ENCODE measurements at regions not wholly inside any gene's neighbourhood (a gene's known extent, or its start where the extent isn't known, plus 50 kb on each side); places are given as distances from the start of the nearest gene placed in this dataset.
"Not testable (repeated sequence)": the region's sequence is repeated elsewhere in the genome, so short reads cannot be mapped to it uniquely, and the experiment has no call there.

DNA sequence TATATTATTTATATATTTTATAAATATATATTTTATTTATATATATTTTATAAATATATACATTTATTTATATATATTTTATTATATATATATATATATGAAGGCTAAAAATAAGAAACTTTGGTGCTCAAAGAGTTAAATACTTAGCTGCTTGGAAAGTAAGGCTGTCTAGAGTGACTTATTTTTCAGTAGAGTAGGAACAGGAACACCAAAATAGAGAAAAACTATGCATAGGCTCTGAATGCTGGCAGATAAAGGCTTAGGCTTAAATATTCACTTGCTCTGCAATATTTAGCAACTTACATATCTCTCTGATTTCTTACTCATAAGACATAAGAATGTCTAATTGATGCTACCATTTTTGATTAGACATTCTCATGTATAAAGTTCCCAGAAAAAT is 991.2 kb downstream of the VRK1 start:
- TF ChIP-seq POLR2A (IDR thresholded peaks at IDR 0.05; ENCODE audit: low read length), result no peak
- TF ChIP-seq GATA1 (IDR thresholded peaks at IDR 0.05; ENCODE audit: low read depth, low read length), result no peak
- DNase-seq, result peak; percentile 19 to 33

DNA sequence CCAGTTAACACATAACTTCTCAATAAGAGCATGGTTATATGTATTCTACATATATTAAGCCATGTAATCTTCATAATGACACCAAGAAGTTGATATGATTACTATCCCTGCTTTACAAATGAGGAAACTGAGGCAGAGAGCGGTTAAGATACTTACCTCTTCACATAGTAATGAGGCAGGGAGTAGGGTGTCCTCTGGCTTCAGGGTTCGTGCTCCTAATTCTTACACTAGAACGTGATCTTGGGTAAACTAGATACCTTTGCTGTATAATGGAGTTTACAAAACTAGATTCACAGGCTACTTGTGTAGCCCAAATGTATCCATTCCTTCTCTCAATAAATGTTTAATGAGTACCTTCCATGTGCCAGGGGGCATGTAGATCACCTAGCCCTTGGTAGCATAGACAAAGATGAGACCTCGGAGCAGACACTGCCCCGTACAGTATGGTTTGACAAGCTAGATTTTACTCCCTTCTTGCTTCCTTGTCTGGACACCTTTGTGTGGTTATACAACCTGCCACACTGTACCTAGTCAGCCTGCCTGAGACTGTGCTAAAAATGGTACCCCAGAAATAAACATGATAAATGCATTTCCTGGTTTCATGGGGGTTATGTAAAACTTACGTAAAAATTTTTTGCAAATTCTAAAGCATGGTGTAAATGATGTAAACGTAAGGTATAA is 991.8 kb downstream of the VRK1 start:
- DNase-seq, result no peak
- TF ChIP-seq GATA1 (IDR thresholded peaks at IDR 0.05; ENCODE audit: low read depth, low read length), result no peak
- TF ChIP-seq POLR2A (IDR thresholded peaks at IDR 0.05; ENCODE audit: low read length), result no peak

DNA sequence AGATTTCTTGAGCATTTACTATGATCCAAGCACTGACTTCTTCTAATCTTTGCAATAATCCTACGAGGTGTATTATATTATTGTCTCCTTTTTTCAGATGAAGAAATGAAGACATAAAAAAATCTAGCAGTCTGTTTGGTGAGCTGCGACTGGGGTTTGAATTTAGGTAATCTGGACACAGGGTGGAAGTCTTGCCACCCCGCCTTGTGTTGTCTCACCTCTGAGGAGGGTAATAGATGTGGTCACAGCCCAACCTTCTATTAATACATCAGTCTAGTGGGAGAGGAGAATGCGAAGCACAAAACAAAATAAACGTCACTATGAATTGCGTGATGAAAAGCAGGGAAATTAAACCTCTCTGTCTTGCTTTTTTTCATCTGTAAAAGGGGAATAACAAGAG is 993.9 kb downstream of the VRK1 start:
- TF ChIP-seq GATA1 (IDR thresholded peaks at IDR 0.05; ENCODE audit: low read depth, low read length), result no peak
- no peak for TF ChIP-seq POLR2A (IDR thresholded peaks at IDR 0.05; ENCODE audit: low read length)
- DNase-seq, result no peak

DNA sequence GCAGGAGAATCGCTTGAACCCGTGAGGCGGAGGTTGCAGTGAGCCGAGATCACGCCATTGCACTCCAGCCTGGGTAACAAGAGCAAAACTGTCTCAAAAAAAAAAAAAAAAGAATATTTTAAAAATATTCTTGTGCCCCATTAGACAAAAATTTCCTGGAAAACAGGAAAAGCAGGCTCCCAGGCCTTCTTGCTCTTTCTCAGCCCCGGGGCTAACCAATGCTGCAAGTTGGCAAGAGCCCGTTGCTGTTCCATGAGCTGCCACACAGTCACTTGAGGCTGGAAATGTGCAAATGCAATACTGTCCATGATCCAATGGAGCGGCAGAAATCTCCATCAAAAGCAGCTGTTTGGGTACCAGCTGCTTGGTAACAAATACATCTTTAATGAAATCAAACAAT is 994.7 kb downstream of the VRK1 start:
- no peak for DNase-seq
- TF ChIP-seq POLR2A (IDR thresholded peaks at IDR 0.05; ENCODE audit: low read length) (no peak), GATA1 (IDR thresholded peaks at IDR 0.05; ENCODE audit: low read depth, low read length) (no peak)

DNA sequence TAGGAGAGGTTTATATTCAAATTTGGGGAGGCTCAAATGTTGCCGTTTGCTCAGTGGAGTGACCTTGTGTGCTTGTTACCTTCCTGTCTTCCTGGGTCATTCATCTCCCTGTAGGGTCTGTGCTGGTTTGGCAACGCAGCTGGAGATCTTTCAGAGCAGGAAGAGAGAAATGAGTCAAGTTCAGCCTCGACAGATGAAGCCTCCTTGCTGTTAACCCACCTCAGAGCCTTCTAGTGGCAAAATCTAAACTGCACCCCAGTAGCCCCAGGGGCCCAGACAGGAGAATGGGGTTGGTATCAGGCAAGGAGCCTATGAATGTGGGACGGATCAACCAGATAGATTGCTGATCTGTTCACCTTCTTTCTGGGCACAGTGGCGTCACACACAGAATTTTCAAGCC is 999.3 kb downstream of the VRK1 start:
- TF ChIP-seq POLR2A (IDR thresholded peaks at IDR 0.05; ENCODE audit: low read length), result no peak
- no peak for DNase-seq

DNA sequence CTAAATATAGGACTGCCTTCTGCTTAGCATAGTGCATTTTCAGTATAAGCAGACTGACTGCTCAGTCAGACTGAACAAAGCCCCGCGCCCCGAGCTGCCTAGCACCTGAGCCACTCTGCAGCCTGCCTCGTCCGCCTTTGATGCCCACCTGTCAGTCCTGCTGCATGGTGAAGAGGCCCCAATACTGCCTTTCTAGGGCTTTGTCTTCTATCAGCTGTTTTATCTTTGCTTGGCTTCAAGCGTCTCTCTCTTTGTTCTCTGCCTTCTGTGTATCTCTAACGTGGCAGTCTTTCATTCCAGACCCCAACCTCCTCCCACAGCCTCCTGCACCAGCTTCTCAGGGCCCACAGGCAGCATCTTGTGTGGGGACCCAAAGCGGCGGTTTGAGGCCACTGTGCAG is 1001.0 kb downstream of the VRK1 start:
- TF ChIP-seq POLR2A (IDR thresholded peaks at IDR 0.05; ENCODE audit: low read length), result no peak
- TF ChIP-seq GATA1 (IDR thresholded peaks at IDR 0.05; ENCODE audit: low read depth, low read length), result no peak

DNA sequence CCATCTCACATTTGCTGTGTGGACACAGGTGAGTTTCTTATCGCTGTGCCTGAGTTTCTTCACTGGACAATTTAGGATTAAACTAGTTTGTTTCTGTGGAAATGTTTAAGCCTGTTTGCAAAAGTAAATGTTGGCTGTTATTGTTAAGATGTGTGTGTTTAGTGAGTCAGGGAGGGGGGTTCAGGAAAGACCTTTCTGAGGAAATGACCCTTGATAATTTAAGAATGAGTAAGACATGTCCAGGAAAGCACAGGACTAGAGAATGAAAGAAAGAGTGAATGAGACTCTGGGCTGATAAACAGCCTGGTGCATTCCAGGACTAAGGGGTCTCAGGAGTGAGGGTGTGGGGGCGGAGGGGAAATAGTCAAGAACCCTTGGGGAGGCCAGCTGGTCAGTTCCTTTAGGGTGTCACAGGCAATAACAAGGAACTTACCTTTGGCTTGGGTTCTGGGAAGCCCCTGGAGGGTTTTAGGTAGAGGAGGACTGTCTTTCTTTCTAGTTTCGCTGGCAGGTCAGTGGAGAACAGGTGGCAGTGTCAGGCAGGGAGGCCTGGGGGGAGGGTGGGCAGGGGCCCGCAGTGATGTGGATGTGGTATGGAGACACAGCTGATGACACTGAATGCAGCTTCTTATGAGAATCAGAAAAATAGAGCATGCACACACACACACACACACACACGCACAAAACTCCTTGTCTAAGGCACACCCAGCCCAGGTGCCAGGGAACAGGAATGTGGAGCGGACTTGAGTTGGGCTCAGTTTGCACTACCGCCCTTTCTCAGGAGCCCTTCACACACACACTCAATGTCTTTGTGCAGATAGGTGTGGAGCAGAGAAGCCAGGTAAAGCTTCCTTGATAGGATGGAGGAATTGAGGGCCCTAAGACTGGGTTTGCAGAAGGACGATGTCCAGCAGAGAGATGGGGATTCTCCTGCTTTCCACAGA is 1005.5 kb downstream of the VRK1 start:
- DNase-seq, result no peak

More for the DNA sequence above, 1001.0 kb downstream of the VRK1 start:
- no peak for DNase-seq

DNA sequence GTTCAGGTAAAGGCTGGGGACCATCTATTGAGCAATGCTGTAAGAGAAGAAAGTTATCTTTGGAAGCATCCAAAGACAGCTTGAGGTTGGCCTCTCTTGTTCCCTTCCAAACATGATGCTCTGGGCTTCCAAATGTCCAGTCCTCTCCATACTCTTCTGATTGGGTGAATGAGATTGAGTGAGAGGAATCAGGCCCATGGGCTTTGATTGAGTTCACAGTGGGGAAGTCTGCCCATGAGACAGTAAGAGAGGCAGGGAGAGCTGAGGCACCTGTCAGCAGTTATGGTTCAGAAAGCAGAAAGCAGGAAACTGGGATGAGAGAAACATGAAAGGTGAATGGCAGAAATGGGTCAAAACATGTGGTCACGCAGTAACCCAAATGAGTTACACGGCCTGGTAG is 1006.9 kb downstream of the VRK1 start:
- no peak for TF ChIP-seq POLR2A (IDR thresholded peaks at IDR 0.05; ENCODE audit: low read length)
- no peak for TF ChIP-seq GATA1 (IDR thresholded peaks at IDR 0.05; ENCODE audit: low read depth, low read length)
- DNase-seq, result no peak

More for the DNA sequence above, 1005.5 kb downstream of the VRK1 start:
- TF ChIP-seq POLR2A (IDR thresholded peaks at IDR 0.05; ENCODE audit: low read length) (no peak), GATA1 (IDR thresholded peaks at IDR 0.05; ENCODE audit: low read depth, low read length) (no peak)

DNA sequence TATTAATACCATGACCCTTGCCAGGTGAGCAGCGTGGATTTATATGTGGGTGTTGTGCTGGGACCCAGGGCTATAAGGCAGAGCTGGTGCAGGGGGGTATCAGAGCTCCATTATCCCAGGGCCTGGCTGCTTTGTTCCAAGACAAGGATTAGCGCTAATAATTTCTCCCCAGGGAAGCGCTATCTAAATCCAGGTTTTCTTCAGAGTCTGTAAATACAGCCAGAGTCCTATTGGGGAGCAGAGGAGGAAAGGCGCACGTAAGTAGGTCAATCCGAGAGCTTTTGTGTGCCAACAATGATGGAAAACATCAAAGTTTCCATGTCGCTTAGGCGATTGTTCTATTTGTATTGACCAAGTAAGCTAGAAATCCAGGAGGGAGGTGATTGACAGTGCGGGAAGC is 1009.7 kb downstream of the VRK1 start:
- DNase-seq, result no peak
- TF ChIP-seq POLR2A (IDR thresholded peaks at IDR 0.05; ENCODE audit: low read length) (no peak), GATA1 (IDR thresholded peaks at IDR 0.05; ENCODE audit: low read depth, low read length) (no peak)

DNA sequence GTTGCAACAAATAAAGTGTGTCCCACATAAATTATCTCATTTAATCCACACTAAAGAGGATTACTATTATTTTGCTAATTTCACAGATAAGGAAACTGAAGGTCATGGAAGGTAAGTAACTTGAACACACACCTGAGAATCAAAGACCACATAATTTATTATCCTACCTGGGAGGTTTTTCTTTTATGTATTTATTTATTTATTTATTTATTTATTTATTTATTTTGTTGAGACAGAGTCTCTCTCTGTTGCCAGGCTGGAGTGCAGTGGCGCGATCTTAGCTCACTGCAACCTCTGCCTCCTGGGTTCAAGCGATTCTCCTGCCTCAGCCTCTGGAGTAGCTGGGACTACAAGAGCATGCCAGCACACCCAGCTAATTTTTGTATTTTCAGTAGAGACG is 1011.4 kb downstream of the VRK1 start:
- DNase-seq, result not testable (repeated sequence)

DNA sequence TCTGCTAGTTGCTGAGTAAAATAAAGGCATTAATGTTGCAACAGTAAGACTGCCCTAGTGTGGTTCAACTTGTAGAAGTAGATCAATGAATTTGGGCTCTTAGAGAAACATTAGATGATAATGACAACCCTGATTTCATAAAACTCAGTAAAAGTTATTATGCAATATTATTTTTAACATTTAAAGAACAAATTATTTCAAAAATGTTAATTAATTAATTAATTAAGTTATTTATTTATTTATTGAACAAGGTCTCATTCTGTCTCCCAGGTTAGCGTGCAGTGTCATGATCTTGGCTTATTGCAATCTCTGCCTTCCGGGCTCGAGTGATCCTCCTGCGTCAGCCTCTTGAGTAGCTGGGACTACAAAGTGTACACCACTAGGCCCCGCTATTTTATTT is 1016.4 kb downstream of the VRK1 start:
- no peak for DNase-seq
- no peak for TF ChIP-seq POLR2A (IDR thresholded peaks at IDR 0.05; ENCODE audit: low read length)
- TF ChIP-seq GATA1 (IDR thresholded peaks at IDR 0.05; ENCODE audit: low read depth, low read length), result no peak

DNA sequence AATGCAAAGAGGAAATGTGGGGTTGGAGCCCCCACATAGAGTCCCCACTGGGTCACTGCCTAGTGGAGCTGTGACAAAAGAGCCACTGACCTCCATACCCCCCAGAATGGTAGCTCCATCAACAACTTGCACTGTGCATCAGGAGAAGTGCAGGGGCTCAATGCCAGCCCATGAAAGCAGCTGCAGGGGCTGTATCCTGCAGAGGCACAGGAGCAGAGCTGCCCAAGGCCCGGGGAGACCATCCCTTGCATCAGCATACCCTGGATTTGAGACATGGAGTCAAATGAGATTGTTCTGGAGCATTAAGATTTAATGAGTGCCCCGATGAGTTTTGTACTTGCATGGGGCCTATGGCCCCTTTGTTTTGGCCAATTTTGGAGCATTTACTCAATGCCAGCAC is 1023.6 kb downstream of the VRK1 start:
- no peak for DNase-seq
- TF ChIP-seq GATA1 (IDR thresholded peaks at IDR 0.05; ENCODE audit: low read depth, low read length) (no peak), POLR2A (IDR thresholded peaks at IDR 0.05; ENCODE audit: low read length) (no peak)

DNA sequence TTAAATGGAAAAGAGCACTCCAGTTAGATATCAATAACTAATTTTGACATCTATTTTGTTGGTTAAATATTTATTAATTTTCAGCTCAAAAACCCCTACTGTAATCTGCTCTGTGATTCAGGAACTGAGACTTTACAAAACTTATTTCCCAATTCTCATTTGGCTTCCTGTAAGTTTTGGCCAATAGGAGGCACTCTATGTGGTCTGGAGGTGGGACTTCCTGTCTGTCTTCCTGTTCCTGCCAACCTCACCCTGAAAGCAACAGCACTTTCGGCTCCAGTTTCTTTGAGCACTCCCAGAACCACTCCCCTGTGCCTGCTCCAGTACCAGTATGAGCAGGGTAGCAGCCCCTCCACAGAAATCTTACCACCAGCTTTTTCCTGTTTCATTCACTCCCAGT is 1027.0 kb downstream of the VRK1 start:
- no peak for DNase-seq
- TF ChIP-seq GATA1 (IDR thresholded peaks at IDR 0.05; ENCODE audit: low read depth, low read length) (no peak), POLR2A (IDR thresholded peaks at IDR 0.05; ENCODE audit: low read length) (no peak)

DNA sequence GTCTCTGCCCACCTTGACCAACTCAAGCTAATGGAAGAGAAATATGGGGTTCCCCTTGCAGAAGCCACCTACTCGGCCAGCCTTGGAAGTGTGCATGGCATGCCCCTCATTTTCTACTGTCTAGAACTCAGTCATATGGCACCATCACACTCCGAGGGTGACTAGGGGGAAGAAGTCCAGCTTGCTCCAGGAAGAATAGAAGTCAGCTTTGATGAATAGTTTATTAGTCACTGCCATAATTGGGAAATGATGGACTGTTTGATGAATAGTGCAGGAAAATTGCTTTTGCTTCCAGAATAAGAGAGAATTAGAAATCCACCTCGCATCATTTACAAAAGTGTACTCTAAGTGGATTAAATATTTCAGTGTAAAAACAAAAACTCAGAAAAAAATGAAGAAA is 1030.6 kb downstream of the VRK1 start:
- no peak for DNase-seq
- no peak for TF ChIP-seq GATA1 (IDR thresholded peaks at IDR 0.05; ENCODE audit: low read depth, low read length)
- no peak for TF ChIP-seq POLR2A (IDR thresholded peaks at IDR 0.05; ENCODE audit: low read length)

DNA sequence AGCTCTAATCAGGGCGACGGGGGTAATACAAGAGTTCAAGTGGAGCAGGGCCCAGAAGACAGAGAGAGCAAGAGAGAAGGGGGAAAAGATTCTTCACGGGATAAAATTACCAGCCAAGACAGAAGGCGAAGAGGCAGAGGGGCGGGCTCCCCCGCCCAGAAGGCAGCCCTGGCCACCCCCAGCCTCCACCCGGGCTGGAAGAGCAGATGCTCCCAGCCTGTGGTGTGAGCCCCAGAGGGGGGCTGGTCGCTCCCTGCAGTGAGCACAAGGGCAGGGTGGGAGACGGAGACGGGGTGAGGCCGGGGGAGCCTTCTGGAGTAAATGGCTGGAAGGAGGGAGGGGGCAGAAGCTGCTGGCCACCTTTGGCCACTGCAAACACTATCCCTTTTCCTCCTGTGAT is 1035.6 kb downstream of the VRK1 start:
- no peak for DNase-seq
- no peak for TF ChIP-seq GATA1 (IDR thresholded peaks at IDR 0.05; ENCODE audit: low read depth, low read length)
- no peak for TF ChIP-seq POLR2A (IDR thresholded peaks at IDR 0.05; ENCODE audit: low read length)

Data from erythroblast (primary cell).